ENCODE measurements at regions not wholly inside any gene's neighbourhood (a gene's known extent, or its start where the extent isn't known, plus 50 kb on each side); places are given as distances from the start of the nearest gene placed in this dataset.

GRCh38 chr7:34315032-34315431, 343.0 kb upstream of the NPSR1 start (continued):
- TF ChIP-seq, protein P1, sequence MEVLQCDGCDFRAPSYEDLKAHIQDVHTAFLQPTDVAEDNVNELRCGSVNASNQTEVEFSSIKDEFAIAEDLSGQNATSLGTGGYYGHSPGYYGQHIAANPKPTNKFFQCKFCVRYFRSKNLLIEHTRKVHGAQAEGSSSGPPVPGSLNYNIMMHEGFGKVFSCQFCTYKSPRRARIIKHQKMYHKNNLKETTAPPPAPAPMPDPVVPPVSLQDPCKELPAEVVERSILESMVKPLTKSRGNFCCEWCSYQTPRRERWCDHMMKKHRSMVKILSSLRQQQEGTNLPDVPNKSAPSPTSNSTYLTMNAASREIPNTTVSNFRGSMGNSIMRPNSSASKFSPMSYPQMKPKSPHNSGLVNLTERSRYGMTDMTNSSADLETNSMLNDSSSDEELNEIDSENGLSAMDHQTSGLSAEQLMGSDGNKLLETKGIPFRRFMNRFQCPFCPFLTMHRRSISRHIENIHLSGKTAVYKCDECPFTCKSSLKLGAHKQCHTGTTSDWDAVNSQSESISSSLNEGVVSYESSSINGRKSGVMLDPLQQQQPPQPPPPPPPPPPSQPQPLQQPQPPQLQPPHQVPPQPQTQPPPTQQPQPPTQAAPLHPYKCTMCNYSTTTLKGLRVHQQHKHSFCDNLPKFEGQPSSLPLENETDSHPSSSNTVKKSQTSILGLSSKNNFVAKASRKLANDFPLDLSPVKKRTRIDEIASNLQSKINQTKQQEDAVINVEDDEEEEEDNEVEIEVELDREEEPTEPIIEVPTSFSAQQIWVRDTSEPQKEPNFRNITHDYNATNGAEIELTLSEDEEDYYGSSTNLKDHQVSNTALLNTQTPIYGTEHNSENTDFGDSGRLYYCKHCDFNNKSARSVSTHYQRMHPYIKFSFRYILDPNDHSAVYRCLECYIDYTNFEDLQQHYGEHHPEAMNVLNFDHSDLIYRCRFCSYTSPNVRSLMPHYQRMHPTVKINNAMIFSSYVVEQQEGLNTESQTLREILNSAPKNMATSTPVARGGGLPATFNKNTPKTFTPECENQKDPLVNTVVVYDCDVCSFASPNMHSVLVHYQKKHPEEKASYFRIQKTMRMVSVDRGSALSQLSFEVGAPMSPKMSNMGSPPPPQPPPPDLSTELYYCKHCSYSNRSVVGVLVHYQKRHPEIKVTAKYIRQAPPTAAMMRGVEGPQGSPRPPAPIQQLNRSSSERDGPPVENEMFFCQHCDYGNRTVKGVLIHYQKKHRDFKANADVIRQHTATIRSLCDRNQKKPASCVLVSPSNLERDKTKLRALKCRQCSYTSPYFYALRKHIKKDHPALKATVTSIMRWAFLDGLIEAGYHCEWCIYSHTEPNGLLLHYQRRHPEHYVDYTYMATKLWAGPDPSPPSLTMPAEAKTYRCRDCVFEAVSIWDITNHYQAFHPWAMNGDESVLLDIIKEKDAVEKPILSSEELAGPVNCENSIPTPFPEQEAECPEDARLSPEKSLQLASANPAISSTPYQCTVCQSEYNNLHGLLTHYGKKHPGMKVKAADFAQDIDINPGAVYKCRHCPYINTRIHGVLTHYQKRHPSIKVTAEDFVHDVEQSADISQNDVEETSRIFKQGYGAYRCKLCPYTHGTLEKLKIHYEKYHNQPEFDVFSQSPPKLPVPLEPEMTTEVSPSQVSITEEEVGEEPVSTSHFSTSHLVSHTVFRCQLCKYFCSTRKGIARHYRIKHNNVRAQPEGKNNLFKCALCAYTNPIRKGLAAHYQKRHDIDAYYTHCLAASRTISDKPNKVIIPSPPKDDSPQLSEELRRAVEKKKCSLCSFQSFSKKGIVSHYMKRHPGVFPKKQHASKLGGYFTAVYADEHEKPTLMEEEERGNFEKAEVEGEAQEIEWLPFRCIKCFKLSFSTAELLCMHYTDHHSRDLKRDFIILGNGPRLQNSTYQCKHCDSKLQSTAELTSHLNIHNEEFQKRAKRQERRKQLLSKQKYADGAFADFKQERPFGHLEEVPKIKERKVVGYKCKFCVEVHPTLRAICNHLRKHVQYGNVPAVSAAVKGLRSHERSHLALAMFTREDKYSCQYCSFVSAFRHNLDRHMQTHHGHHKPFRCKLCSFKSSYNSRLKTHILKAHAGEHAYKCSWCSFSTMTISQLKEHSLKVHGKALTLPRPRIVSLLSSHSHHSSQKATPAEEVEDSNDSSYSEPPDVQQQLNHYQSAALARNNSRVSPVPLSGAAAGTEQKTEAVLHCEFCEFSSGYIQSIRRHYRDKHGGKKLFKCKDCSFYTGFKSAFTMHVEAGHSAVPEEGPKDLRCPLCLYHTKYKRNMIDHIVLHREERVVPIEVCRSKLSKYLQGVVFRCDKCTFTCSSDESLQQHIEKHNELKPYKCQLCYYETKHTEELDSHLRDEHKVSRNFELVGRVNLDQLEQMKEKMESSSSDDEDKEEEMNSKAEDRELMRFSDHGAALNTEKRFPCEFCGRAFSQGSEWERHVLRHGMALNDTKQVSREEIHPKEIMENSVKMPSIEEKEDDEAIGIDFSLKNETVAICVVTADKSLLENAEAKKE (CRISPR knock-in tag; IDR thresholded peaks at IDR 0.05), result no peak
- no peak for TF ChIP-seq ZNF114 (CRISPR knock-in tag; IDR thresholded peaks at IDR 0.05)
- TF ChIP-seq EZH2phosphoT487 (IDR thresholded peaks at IDR 0.05; ENCODE audit: unreplicated experiment), result no peak
- no peak for TF ChIP-seq ZNF331 (CRISPR knock-in tag; IDR thresholded peaks at IDR 0.05; ENCODE audit: low read depth)
- no peak for TF ChIP-seq EZH2 (IDR thresholded peaks at IDR 0.05; ENCODE audit: low read depth, unreplicated experiment)
- no peak for TF ChIP-seq NANOG (IDR thresholded peaks at IDR 0.05; ENCODE audit: borderline replicate concordance)
- no peak for TF ChIP-seq POLR2AphosphoS5 (IDR thresholded peaks at IDR 0.05; ENCODE audit: low read depth)
- TF ChIP-seq STAT1 (IDR thresholded peaks at IDR 0.05; ENCODE audit: unreplicated experiment), result no peak
- TF ChIP-seq ETS1 (IDR thresholded peaks at IDR 0.05), result no peak

GRCh38 chr7:34317039-34317438, 341.0 kb upstream of the NPSR1 start:
- H3K9me3 Mint-ChIP-seq, result peaks cover 14% of the 10 kb centered on the region

More at GRCh38 chr7:34317039-34317438, 341.0 kb upstream of the NPSR1 start:
- Histone ChIP-seq H3K4me2 (no peak overlapping the region), H3K79me2 (replicated peaks; ENCODE audit: insufficient read depth) (no peaks in the 10 kb centered on the region), H3K27ac (ENCODE audit: low read depth) (no peak overlapping the region), H3K9me2 (ENCODE audit: insufficient read depth) (no peaks in the 10 kb centered on the region), H3F3A (replicated peaks; ENCODE audit: low read depth) (no peaks in the 10 kb centered on the region), H4K20me1 (replicated peaks; ENCODE audit: insufficient read depth) (no peaks in the 10 kb centered on the region), H3K4me3 (no peak overlapping the region), H3K4me1 (ENCODE audit: insufficient read depth) (no peaks in the 10 kb centered on the region), H3K36me3 (ENCODE audit: insufficient read depth) (no peaks in the 10 kb centered on the region; the same call in 1 of the 2 replicates), H2AFZ (no peak overlapping the region), H3K27me3 (ENCODE audit: insufficient read depth) (no peaks in the 10 kb centered on the region)
- DNase-seq (ENCODE audit: low spot score) (no peak), ATAC-seq (no peak)
- H3K27ac Mint-ChIP-seq, result no peak overlapping the region
- H3K4me3 Mint-ChIP-seq, result no peak overlapping the region
- H3K36me3 Mint-ChIP-seq (ENCODE audit: low read depth), result peaks cover 11% of the 10 kb centered on the region; the same call in 2 of the 3 replicates
- no peak for TF ChIP-seq NANOG (IDR thresholded peaks at IDR 0.05; ENCODE audit: borderline replicate concordance)
- TF ChIP-seq EZH2phosphoT487 (IDR thresholded peaks at IDR 0.05; ENCODE audit: unreplicated experiment), result no peak
- TF ChIP-seq, protein P2, sequence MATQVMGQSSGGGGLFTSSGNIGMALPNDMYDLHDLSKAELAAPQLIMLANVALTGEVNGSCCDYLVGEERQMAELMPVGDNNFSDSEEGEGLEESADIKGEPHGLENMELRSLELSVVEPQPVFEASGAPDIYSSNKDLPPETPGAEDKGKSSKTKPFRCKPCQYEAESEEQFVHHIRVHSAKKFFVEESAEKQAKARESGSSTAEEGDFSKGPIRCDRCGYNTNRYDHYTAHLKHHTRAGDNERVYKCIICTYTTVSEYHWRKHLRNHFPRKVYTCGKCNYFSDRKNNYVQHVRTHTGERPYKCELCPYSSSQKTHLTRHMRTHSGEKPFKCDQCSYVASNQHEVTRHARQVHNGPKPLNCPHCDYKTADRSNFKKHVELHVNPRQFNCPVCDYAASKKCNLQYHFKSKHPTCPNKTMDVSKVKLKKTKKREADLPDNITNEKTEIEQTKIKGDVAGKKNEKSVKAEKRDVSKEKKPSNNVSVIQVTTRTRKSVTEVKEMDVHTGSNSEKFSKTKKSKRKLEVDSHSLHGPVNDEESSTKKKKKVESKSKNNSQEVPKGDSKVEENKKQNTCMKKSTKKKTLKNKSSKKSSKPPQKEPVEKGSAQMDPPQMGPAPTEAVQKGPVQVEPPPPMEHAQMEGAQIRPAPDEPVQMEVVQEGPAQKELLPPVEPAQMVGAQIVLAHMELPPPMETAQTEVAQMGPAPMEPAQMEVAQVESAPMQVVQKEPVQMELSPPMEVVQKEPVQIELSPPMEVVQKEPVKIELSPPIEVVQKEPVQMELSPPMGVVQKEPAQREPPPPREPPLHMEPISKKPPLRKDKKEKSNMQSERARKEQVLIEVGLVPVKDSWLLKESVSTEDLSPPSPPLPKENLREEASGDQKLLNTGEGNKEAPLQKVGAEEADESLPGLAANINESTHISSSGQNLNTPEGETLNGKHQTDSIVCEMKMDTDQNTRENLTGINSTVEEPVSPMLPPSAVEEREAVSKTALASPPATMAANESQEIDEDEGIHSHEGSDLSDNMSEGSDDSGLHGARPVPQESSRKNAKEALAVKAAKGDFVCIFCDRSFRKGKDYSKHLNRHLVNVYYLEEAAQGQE (IDR thresholded peaks at IDR 0.05; ENCODE audit: unreplicated experiment), result no peak
- no peak for TF ChIP-seq ZNF331 (CRISPR knock-in tag; IDR thresholded peaks at IDR 0.05; ENCODE audit: low read depth)
- no peak for TF ChIP-seq JUNB (IDR thresholded peaks at IDR 0.05; ENCODE audit: unreplicated experiment)
- H3K27me3 Mint-ChIP-seq (ENCODE audit: insufficient read depth, low read depth, poor library complexity), result peaks cover 10% of the 10 kb centered on the region
- H3K4me1 Mint-ChIP-seq, result peaks cover 6% of the 10 kb centered on the region

Data from GM23338 (cell line).